ENCODE measurements at regions not wholly inside any gene's neighbourhood (a gene's known extent, or its start where the extent isn't known, plus 50 kb on each side); places are given as distances from the start of the nearest gene placed in this dataset.

GRCh38 chr2:100704156-100704555 lies 115.8 kb upstream of the NPAS2 start:
- no peak overlapping the region for H3K9ac ChIP-seq (ENCODE audit: control insufficient read depth, insufficient read depth, low read length)
- H3K27me3 ChIP-seq (replicated peaks in 1 of 2; ENCODE audit: control insufficient read depth in 2 of 2, insufficient read depth in 2 of 2, low read length in 1 of 2): no peaks in the 10 kb centered on the region; a peak in 1 of 4 replicates
- H3K9me3 ChIP-seq (replicated peaks; ENCODE audit: control insufficient read depth, insufficient read depth, low read length): no peaks in the 10 kb centered on the region
- H4K20me1 ChIP-seq (ENCODE audit: control insufficient read depth, insufficient read depth): no peaks in the 10 kb centered on the region
- TF ChIP-seq TCF12 (IDR thresholded peaks at IDR 0.05; ENCODE audit: low read depth, low read length): no peak
- no peak for TF ChIP-seq ZSCAN29 (IDR thresholded peaks at IDR 0.05)
- TF ChIP-seq NFIC (IDR thresholded peaks at IDR 0.05; ENCODE audit: low read depth, low read length): no peak
- no peak for TF ChIP-seq DPF2 (IDR thresholded peaks at IDR 0.05)
- TF ChIP-seq NR2C1 (IDR thresholded peaks at IDR 0.05): no peak
- no peak for ATAC-seq
- ChIA-PET SMC1A (ENCODE audit: uncharacterized antibody, unreplicated experiment) (no interaction called here), POLR2A (no interaction called here), CTCF (no interaction called here), RAD21 (ENCODE audit: unreplicated experiment) (no interaction called here)
- in situ Hi-C loops (cut with MboI): no loop called here
- H3K36me3 ChIP-seq (ENCODE audit: control insufficient read depth in 2 of 2, insufficient read depth in 2 of 2, low read length in 1 of 2): no peaks in the 10 kb centered on the region
- H3K4me1 ChIP-seq (ENCODE audit: control insufficient read depth, insufficient read depth, low read length): no peaks in the 10 kb centered on the region
- intact Hi-C loops (cut with micrococcal nuclease; ENCODE audit: unreplicated experiment): no loop called here
- no peak overlapping the region for H3K4me2 ChIP-seq (ENCODE audit: control insufficient read depth, insufficient read depth)
- H2AFZ ChIP-seq (ENCODE audit: control insufficient read depth, low read depth, low read length): no peak overlapping the region
- no peak overlapping the region for H3K4me3 ChIP-seq
- no peaks in the 10 kb centered on the region for H3K79me2 ChIP-seq (ENCODE audit: control insufficient read depth, insufficient read depth, low read length)
- no peak overlapping the region for H3K27ac ChIP-seq (ENCODE audit: control insufficient read depth, insufficient read depth)
- WGBS (ENCODE audit: insufficient coverage, insufficient replicate concordance, low lambda C conversion rate, missing lambda C conversion rate): 15% methylated on average over 7 of the region's 7 CpGs
- DNase-seq (ENCODE audit: low read depth, low spot score): no peak
- no peak for FAIRE-seq
- no TSS peak for BruUV-seq (replicated peaks)

- H3K4me3 ChIP-seq: no peak overlapping the region
- ATAC-seq: no peak
- no peak overlapping the region for H2AFZ ChIP-seq (ENCODE audit: control insufficient read depth, low read depth, low read length)
- H3K9me3 ChIP-seq (replicated peaks; ENCODE audit: control insufficient read depth, insufficient read depth, low read length): no peaks in the 10 kb centered on the region
- no peak overlapping the region for H3K9ac ChIP-seq (ENCODE audit: control insufficient read depth, insufficient read depth, low read length)
- WGBS (ENCODE audit: insufficient coverage, insufficient replicate concordance, low lambda C conversion rate, missing lambda C conversion rate): 40% methylated on average over 8 of the region's 8 CpGs
- H3K36me3 ChIP-seq (ENCODE audit: control insufficient read depth in 2 of 2, insufficient read depth in 2 of 2, low read length in 1 of 2): no peaks in the 10 kb centered on the region
- RAD21 ChIA-PET (ENCODE audit: unreplicated experiment): no interaction called here
- H3K27me3 ChIP-seq (replicated peaks in 1 of 2; ENCODE audit: control insufficient read depth in 2 of 2, insufficient read depth in 2 of 2, low read length in 1 of 2): no peaks in the 10 kb centered on the region; a peak in 1 of 4 replicates
- CTCF ChIA-PET: no interaction called here
- H3K27ac ChIP-seq (ENCODE audit: control insufficient read depth, insufficient read depth): no peak overlapping the region
- no peaks in the 10 kb centered on the region for H3K79me2 ChIP-seq (ENCODE audit: control insufficient read depth, insufficient read depth, low read length)
- SMC1A ChIA-PET (ENCODE audit: uncharacterized antibody, unreplicated experiment): no interaction called here
- no peak for DNase-seq (ENCODE audit: low read depth, low spot score)
- intact Hi-C loops (cut with micrococcal nuclease; ENCODE audit: unreplicated experiment) (no loop called here), in situ Hi-C loops (cut with MboI) (no loop called here)
- no peak overlapping the region for H3K4me2 ChIP-seq (ENCODE audit: control insufficient read depth, insufficient read depth)
- TF ChIP-seq BCLAF1 (IDR thresholded peaks at IDR 0.05) (no peak), EP300 (IDR thresholded peaks at IDR 0.05; ENCODE audit: borderline replicate concordance in 1 of 2, control insufficient read depth in 1 of 2, low read depth in 2 of 2, low read length in 2 of 2) (no peak), CBX3 (IDR thresholded peaks at IDR 0.05; ENCODE audit: borderline replicate concordance, low read depth) (no peak), BRCA1 (IDR thresholded peaks at IDR 0.05; ENCODE audit: low read depth, low read length) (no peak), CHD2 (IDR thresholded peaks at IDR 0.05; ENCODE audit: borderline replicate concordance, low read depth, low read length) (no peak)
- no peaks in the 10 kb centered on the region for H3K4me1 ChIP-seq (ENCODE audit: control insufficient read depth, insufficient read depth, low read length)
- no peaks in the 10 kb centered on the region for H4K20me1 ChIP-seq (ENCODE audit: control insufficient read depth, insufficient read depth)
- POLR2A ChIA-PET: no interaction called here
- no peak for FAIRE-seq
- BruUV-seq (replicated peaks): no TSS peak
Observed at GRCh38 chr2:100704711-100705110, 115.2 kb upstream of the NPAS2 start.

Data from GM12878 (cell line).